Retinal pigment epithelial cell (primary cell): ENCODE measurements at regions not wholly inside any gene's neighbourhood (a gene's known extent, or its start where the extent isn't known, plus 50 kb on each side); places are given as distances from the start of the nearest gene placed in this dataset.

Experiments
- DNase-seq: peaks from one replicate; pipeline ENCODE4 v3.0.0-alpha.2; 2010; ENCODE audit warnings: low read depth
- H3K4me3 ChIP-seq: 2 replicates; pipeline ENCODE4 v1.5.1; 2011; ENCODE audit warnings: mild to moderate bottlenecking, low read length, control low read depth, moderate library complexity
- CTCF ChIP-seq: conservative IDR thresholded peaks from 2 replicates; pipeline ENCODE4 v1.5.1; 2011; ENCODE audit warnings: low read depth, low read length, control low read depth, inconsistent platforms

GRCh38 chr10:78751716-78752115 is 317.1 kb upstream of the ZMIZ1 start:
- H3K4me3 ChIP-seq: no peak overlapping the region
- no peak for DNase-seq
- no peak for TF ChIP-seq CTCF

GRCh38 chr10:78752221-78752620 is 316.5 kb upstream of the ZMIZ1 start:
- TF ChIP-seq CTCF: no peak
- no peak for DNase-seq
- H3K4me3 ChIP-seq: no peak overlapping the region

- peak; percentile 13 for DNase-seq
- no peak overlapping the region for H3K4me3 ChIP-seq
- peak; percentile 18 for TF ChIP-seq CTCF
These were observed 316.1 kb upstream of the ZMIZ1 start for GRCh38 chr10:78752708-78753107.

GRCh38 chr10:78754269-78755062 is 314.3 kb upstream of the ZMIZ1 start:
- no peak for TF ChIP-seq CTCF
- no peak overlapping the region for H3K4me3 ChIP-seq
- DNase-seq: peak; percentile 72

- no peak for DNase-seq
- H3K4me3 ChIP-seq: no peak overlapping the region
- no peak for TF ChIP-seq CTCF
These were observed 313.6 kb upstream of the ZMIZ1 start for GRCh38 chr10:78755063-78755701.

GRCh38 chr10:78755877-78756455 is 312.8 kb upstream of the ZMIZ1 start:
- H3K4me3 ChIP-seq: no peak overlapping the region
- no peak for TF ChIP-seq CTCF
- no peak for DNase-seq
